GM12872 (cell line): ENCODE measurements at regions not wholly inside any gene's neighbourhood (a gene's known extent, or its start where the extent isn't known, plus 50 kb on each side); places are given as distances from the start of the nearest gene placed in this dataset.

Source experiments
- TF ChIP-seq, protein P1 (sequence below): IDR thresholded peaks from 3 replicates; pipeline ENCODE4 v1.5.1; 2011; ENCODE audit warnings: low read depth, mild to moderate bottlenecking, low read length, moderate library complexity; ENCODE audit not compliant: insufficient read depth

DNA sequence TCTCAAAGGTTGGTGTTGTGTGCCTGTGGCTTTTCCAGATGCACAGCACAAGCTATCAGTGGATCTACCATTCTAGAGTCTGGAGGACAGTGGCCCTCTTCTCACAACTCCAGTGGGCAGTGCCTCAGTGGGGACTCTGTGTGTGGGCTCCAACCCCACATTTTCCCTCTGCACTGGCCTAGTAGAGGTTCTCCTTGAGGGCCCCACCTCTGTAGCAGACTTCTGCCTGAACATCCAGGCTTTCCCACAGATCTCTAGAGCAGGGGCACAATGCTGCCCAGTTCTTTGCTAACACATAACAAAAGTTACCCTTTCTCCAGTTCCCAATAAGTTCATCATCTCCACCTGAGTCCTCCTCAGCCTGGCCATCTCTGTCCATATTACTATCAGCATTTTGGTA is 102.1 kb upstream of the ANKRD55 start:
- TF ChIP-seq, protein P1, sequence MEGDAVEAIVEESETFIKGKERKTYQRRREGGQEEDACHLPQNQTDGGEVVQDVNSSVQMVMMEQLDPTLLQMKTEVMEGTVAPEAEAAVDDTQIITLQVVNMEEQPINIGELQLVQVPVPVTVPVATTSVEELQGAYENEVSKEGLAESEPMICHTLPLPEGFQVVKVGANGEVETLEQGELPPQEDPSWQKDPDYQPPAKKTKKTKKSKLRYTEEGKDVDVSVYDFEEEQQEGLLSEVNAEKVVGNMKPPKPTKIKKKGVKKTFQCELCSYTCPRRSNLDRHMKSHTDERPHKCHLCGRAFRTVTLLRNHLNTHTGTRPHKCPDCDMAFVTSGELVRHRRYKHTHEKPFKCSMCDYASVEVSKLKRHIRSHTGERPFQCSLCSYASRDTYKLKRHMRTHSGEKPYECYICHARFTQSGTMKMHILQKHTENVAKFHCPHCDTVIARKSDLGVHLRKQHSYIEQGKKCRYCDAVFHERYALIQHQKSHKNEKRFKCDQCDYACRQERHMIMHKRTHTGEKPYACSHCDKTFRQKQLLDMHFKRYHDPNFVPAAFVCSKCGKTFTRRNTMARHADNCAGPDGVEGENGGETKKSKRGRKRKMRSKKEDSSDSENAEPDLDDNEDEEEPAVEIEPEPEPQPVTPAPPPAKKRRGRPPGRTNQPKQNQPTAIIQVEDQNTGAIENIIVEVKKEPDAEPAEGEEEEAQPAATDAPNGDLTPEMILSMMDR: no peak

DNA sequence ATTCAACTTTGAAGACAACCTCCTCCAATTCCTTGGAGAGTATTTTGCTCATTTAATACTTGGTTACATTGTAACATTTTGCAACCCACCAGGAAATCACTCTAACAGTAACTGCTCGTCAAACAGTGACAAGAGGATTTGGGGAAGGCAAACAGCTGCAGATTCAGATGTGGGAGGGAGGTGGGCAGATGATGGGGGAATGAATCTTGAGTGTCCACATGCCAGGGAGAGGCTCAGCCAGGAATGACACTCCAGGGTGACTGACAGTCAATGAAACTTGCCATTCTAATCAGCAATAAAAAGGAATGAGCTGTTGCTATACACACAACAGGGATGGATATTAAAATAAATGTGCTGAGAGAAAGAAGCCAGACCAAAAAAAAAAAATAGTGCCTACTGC is 97.7 kb upstream of the ANKRD55 start:
- TF ChIP-seq, protein P1: no peak

DNA sequence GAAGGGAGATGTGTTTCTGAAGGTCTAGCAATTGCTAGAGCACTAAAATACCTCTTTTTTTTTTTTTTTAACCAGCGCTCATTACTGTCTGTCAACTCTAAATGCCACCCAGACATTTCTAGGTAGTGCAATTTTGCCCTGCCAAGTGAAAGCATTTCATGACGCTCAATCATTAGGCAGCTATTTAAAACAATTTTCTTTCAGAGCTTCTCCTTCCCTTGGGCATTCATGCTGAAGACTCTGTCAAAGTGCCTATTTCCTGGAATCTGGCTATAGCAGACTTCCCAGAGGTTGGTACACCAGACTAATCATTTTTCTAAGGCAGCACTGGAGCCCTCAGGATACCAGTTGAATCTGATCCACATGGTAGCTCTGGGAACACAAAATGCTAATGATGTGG is 97.0 kb upstream of the ANKRD55 start:
- TF ChIP-seq, protein P1: no peak

DNA sequence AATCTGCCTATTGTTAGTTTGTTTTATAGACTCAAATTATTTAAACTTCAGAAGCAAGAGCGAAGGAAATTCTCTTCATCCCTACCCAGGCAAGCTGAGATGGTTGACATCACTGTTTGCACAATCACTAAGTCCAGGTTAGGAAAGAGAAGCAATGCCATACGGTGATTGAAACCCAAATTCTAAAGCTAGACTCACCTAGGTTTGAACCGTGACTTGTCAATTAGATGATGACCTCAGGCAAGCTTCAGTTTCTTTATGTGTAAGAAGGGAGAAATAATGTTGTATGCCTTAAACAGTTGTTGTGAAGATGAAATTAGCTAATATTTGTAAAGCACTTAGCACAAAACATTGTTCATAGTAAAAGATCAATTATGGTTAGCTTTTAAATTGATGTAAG is 96.5 kb upstream of the ANKRD55 start:
- TF ChIP-seq, protein P1: no peak

DNA sequence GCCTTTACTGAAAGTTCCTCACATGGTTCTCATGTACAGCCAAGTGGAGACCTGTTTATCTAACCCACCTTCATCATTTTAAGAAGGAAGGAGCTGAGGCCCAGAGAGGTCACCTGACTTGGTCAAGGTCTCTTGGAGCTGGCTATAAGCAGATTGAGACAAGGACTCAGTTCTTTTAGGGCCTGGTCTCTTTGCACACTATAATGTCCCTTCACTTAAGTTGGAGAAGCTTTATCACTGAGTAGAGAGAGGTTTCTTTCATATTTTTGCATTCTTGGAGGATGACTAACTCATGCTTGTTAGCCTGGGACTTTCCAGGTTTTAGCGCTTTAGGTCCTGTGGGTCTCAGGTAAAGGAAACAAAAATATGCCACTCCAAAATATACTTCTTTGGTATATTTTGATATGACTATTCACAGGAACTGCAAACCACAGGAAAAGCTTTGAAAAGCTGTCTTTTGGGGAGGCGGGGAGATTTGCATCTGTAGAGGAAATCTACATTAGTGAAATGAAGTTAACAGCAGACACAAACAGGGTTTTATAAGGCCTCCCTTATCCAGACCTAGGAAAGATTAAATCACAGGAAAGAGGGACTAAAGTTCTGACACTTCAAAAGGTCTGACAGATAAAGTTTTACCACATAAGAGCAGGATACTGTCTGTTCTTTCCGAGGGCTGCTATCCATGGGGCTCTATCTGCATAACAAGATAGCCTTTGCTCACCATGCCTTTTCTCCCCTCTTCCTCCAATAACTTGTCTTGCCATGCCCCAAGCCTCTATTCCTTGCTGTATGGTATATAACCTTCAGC is 95.8 kb upstream of the ANKRD55 start:
- TF ChIP-seq, protein P1: no peak

DNA sequence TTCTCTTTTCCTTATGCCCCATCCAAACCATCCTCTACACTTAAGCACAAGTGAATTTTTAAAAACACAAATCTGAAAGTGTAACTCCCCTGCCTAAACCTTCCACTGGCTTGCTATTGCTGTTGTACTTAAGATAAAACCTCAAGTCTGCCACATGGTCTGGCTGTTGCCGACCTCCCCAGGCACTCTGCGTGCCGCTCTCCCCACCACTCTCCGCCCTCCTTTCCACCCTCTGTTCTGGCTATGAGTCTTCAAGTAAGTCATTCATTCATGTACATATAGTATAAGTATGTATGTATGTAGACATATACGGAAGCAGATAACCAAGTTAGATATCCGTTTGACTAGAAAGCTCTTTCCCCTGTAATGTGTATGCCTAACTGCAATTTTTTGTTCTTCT is 94.7 kb upstream of the ANKRD55 start:
- TF ChIP-seq, protein P1: no peak

DNA sequence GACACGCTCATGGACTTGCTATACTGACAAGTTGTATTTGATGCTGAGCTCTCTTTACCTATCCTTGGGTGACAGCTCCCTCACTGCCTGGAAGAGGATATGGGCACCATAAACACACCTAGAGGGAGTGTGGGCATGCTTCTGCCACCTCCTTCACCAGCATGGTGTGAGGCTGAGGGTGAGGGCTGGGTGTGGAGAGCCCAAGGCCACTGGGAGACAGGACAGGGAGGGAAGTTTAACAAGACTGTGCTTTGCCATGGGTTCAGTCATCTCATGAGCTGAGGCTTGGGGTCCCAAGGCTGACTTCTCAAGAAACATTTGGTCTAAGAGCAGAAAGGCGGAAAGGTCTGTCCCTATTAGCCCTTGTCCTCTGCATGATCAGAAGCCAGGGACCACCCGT is 93.6 kb upstream of the ANKRD55 start:
- TF ChIP-seq, protein P1: no peak
